ENCODE measurements at regions not wholly inside any gene's neighbourhood (a gene's known extent, or its start where the extent isn't known, plus 50 kb on each side); places are given as distances from the start of the nearest gene placed in this dataset.

GRCh38 chr17:77426676-77427386 is 286.1 kb downstream of the SEC14L1 start:
- ATAC-seq: no peak
- Histone ChIP-seq H3K4me3 (no peak overlapping the region), H3K9me3 (no peaks in the 10 kb centered on the region), H3K27ac (peak overlapping the region in 11 of 12 donors; percentile 56 to 97 (median 82)), H3K4me1 (peaks cover 32 to 99% (median 92%) of the 10 kb centered on the region in 12 donors), H3K36me3 (no peaks in the 10 kb centered on the region), H3K27me3 (no peaks in the 10 kb centered on the region)
- peak in 1 of 5 donors; percentile 19 for DNase-seq
- 77 to 85% (median 82%) methylated on average over 11 of the region's 11 CpGs for WGBS, 4 donors
- intact Hi-C loops (cut with DNase I): loop anchor here in 8 of 10 donors (2.0 to 10.0 kb wide), 4 partner anchors 52 to 96 kb away; no protein-coding TSS in a partner anchor
- TF ChIP-seq CTCF (IDR thresholded peaks at IDR 0.05): no peak
- TF ChIP-seq POLR2A (IDR thresholded peaks at IDR 0.05): no peak

- no peak for TF ChIP-seq CTCF (IDR thresholded peaks at IDR 0.05)
- Histone ChIP-seq H3K27ac (peak overlapping the region; percentile 25 to 97 (median 81)), H3K4me1 (peaks cover 27 to 98% (median 86%) of the 10 kb centered on the region in 12 donors), H3K9me3 (no peaks in the 10 kb centered on the region), H3K27me3 (no peaks in the 10 kb centered on the region), H3K4me3 (no peak overlapping the region), H3K36me3 (no peaks in the 10 kb centered on the region)
- intact Hi-C loops (cut with DNase I): loop anchor here in 8 of 10 donors (2.0 to 10.0 kb wide), 4 partner anchors 53 to 97 kb away; no protein-coding TSS in a partner anchor
- DNase-seq (peak in 4 of 5 donors; percentile 71 to 86 (median 82)), ATAC-seq (peak in 3 of 4 donors; percentile 5 to 17 (median 6))
- 23 to 38% (median 26%) methylated on average over 10 to 14 of the region's 14 CpGs for WGBS, 4 donors
Measured at GRCh38 chr17:77427391-77427991, 286.7 kb downstream of the SEC14L1 start.

GRCh38 chr17:77428020-77428748 is 287.4 kb downstream of the SEC14L1 start:
- DNase-seq (peak in 2 of 5 donors; percentile 57 to 63), ATAC-seq (no peak)
- Histone ChIP-seq H3K4me3 (no peak overlapping the region), H3K27me3 (no peaks in the 10 kb centered on the region), H3K4me1 (peaks cover 31 to 98% (median 85%) of the 10 kb centered on the region in 12 donors), H3K36me3 (no peaks in the 10 kb centered on the region), H3K9me3 (no peaks in the 10 kb centered on the region), H3K27ac (peak overlapping the region; percentile 25 to 97 (median 81))
- 66 to 78% (median 67%) methylated on average over 12 to 13 of the region's 13 CpGs for WGBS, 4 donors
- intact Hi-C loops (cut with DNase I): loop anchor here in 8 of 10 donors (2.0 to 10.0 kb wide), 5 partner anchors 53 to 97 kb away; no protein-coding TSS in a partner anchor
- no peak for TF ChIP-seq POLR2A (IDR thresholded peaks at IDR 0.05)
- no peak for TF ChIP-seq CTCF (IDR thresholded peaks at IDR 0.05)
